Neural cell (in vitro differentiated cells): ENCODE measurements at regions not wholly inside any gene's neighbourhood (a gene's known extent, or its start where the extent isn't known, plus 50 kb on each side); places are given as distances from the start of the nearest gene placed in this dataset.

Experiments used
- H2AFZ ChIP-seq: fragments of 200-600, 300-800 bp; sonication (generic), shearing (Covaris generic); 2 replicates; pipeline ENCODE4 v1.6.0; 2014; ENCODE audit warnings: low read depth, mild to moderate bottlenecking, antibody characterized with exemption, low read length, moderate library complexity
- H3F3A ChIP-seq: fragments of 200-600 bp; shearing (Covaris generic); 2 replicates; pipeline ENCODE4 v1.6.1; 2016; ENCODE audit warnings: mild to moderate bottlenecking, moderate library complexity, mixed read lengths, antibody characterized with exemption, low read length; ENCODE audit not compliant: insufficient read depth, poor library complexity, severe bottlenecking
- H3K27ac ChIP-seq: fragments of 200-600, 300-800 bp; sonication (generic), shearing (Covaris generic); 2 replicates; pipeline ENCODE4 v1.5.1; 2014; ENCODE audit warnings: mild to moderate bottlenecking, low read length, moderate library complexity
- H3K27me3 ChIP-seq: fragments of 300-800, 200-600 bp; sonication (generic), shearing (Covaris generic); 2 replicates; pipeline ENCODE4 v1.6.0; 2014; ENCODE audit warnings: mild to moderate bottlenecking, low read depth, low read length, moderate library complexity; ENCODE audit not compliant: insufficient read depth
- H3K36me3 ChIP-seq: fragments of 300-800, 200-600 bp; sonication (generic), shearing (Covaris generic); 2 replicates; pipeline ENCODE4 v1.5.1; 2014; ENCODE audit warnings: mild to moderate bottlenecking, antibody characterized with exemption, low read length, moderate library complexity; ENCODE audit not compliant: insufficient read depth
- H3K4me2 ChIP-seq: fragments of 300-800, 200-600 bp; sonication (generic), shearing (Covaris generic); 2 replicates; pipeline ENCODE4 v1.6.0; 2014; ENCODE audit warnings: mild to moderate bottlenecking, low read length
- H3K4me3 ChIP-seq: fragments of 300-800, 200-600 bp; sonication (generic), shearing (Covaris generic); 2 replicates; pipeline ENCODE4 v1.5.1; 2014; ENCODE audit warnings: mild to moderate bottlenecking, low read length, moderate library complexity
- H3K79me2 ChIP-seq: fragments of 200-600 bp; shearing (Covaris generic); replicated peaks from 2 replicates; pipeline ENCODE4 v1.6.0; 2014; ENCODE audit warnings: mild to moderate bottlenecking, low read length, moderate library complexity; ENCODE audit not compliant: insufficient read depth
- H3K9ac ChIP-seq: fragments of 300-800, 200-600 bp; sonication (generic), shearing (Covaris generic); 2 replicates; pipeline ENCODE4 v1.6.1; 2016; ENCODE audit warnings: mild to moderate bottlenecking, low read length, mixed read lengths
- H3K9me2 ChIP-seq: fragments of 200-600 bp; shearing (Covaris generic); 2 replicates; pipeline ENCODE4 v1.6.1; 2016; ENCODE audit warnings: mild to moderate bottlenecking, low read length, mixed read lengths; ENCODE audit not compliant: insufficient read depth
- H3K9me3 ChIP-seq: fragments of 200-600, 300-800 bp; sonication (generic), shearing (Covaris generic); 2 replicates; pipeline ENCODE4 v1.6.1; 2016; ENCODE audit warnings: mild to moderate bottlenecking, mixed run types, low read length, moderate library complexity, mixed read lengths
- H4K20me1 ChIP-seq: fragments of 200-600 bp; shearing (Covaris generic); 2 replicates; pipeline ENCODE4 v1.6.1; 2016; ENCODE audit warnings: mild to moderate bottlenecking, mixed run types; ENCODE audit not compliant: insufficient read depth
- EP300 ChIP-seq: fragments of 450-650 bp; conservative IDR thresholded peaks from 2 replicates; pipeline ENCODE4 v1.6.1; 2014; ENCODE audit warnings: antibody characterized with exemption, mild to moderate bottlenecking, moderate library complexity; ENCODE audit not compliant: poor library complexity, severe bottlenecking
- EZH2 ChIP-seq: fragments of 200-600, 300-800 bp; shearing (Covaris generic), sonication (generic); IDR thresholded peaks from 2 replicates; pipeline ENCODE4 v1.6.1; 2014; ENCODE audit warnings: antibody characterized with exemption, low read length, borderline replicate concordance, mild to moderate bottlenecking; ENCODE audit not compliant: insufficient read depth, poor library complexity, severe bottlenecking
- MXI1 ChIP-seq: fragments of 450-650 bp; conservative IDR thresholded peaks from 2 replicates; pipeline ENCODE4 v1.6.1; 2014; ENCODE audit warnings: antibody characterized with exemption, mild to moderate bottlenecking; ENCODE audit not compliant: poor library complexity, severe bottlenecking
- POLR2AphosphoS5 ChIP-seq: IDR thresholded peaks from 2 replicates; pipeline ENCODE4 v1.6.1; 2012
- RAD21 ChIP-seq: fragments of 450-650 bp; conservative IDR thresholded peaks from 2 replicates; pipeline ENCODE4 v1.6.1; 2014; ENCODE audit warnings: antibody characterized with exemption, mild to moderate bottlenecking, moderate library complexity
- SMC3 ChIP-seq: fragments of 450-650 bp; conservative IDR thresholded peaks from 2 replicates; pipeline ENCODE4 v1.6.1; 2014; ENCODE audit warnings: antibody characterized with exemption, mild to moderate bottlenecking, moderate library complexity; ENCODE audit not compliant: poor library complexity
- TAF1 ChIP-seq: IDR thresholded peaks from 2 replicates; pipeline ENCODE4 v1.6.1; 2012; ENCODE audit warnings: low read depth
- TF ChIP-seq, protein P1 (sequence below): fragments of 450-650 bp; IDR thresholded peaks from 2 replicates; pipeline ENCODE4 v1.5.1; 2014; ENCODE audit warnings: antibody characterized with exemption, mild to moderate bottlenecking, moderate library complexity; ENCODE audit not compliant: poor library complexity, severe bottlenecking
- TF ChIP-seq, protein P2 (sequence below): IDR thresholded peaks from 2 replicates; pipeline ENCODE4 v1.6.1; 2012; ENCODE audit warnings: borderline replicate concordance

GRCh38 chr13:77456271-77456670, 79.2 kb upstream of the SCEL start:
- Histone ChIP-seq H4K20me1 (no peaks in the 10 kb centered on the region), H3F3A (no peaks in the 10 kb centered on the region), H3K27ac (no peak overlapping the region), H2AFZ (no peak overlapping the region), H3K9me3 (no peaks in the 10 kb centered on the region), H3K79me2 (no peaks in the 10 kb centered on the region), H3K36me3 (no peaks in the 10 kb centered on the region), H3K4me3 (no peak overlapping the region), H3K9me2 (no peaks in the 10 kb centered on the region), H3K9ac (no peak overlapping the region), H3K27me3 (no peaks in the 10 kb centered on the region), H3K4me2 (no peak overlapping the region)
- TF ChIP-seq MXI1 = no peak
- TF ChIP-seq EZH2 = no peak
- TF ChIP-seq SMC3 = no peak
- TF ChIP-seq, protein P1, sequence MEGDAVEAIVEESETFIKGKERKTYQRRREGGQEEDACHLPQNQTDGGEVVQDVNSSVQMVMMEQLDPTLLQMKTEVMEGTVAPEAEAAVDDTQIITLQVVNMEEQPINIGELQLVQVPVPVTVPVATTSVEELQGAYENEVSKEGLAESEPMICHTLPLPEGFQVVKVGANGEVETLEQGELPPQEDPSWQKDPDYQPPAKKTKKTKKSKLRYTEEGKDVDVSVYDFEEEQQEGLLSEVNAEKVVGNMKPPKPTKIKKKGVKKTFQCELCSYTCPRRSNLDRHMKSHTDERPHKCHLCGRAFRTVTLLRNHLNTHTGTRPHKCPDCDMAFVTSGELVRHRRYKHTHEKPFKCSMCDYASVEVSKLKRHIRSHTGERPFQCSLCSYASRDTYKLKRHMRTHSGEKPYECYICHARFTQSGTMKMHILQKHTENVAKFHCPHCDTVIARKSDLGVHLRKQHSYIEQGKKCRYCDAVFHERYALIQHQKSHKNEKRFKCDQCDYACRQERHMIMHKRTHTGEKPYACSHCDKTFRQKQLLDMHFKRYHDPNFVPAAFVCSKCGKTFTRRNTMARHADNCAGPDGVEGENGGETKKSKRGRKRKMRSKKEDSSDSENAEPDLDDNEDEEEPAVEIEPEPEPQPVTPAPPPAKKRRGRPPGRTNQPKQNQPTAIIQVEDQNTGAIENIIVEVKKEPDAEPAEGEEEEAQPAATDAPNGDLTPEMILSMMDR = no peak
- TF ChIP-seq TAF1 = no peak
- no peak for TF ChIP-seq RAD21
- TF ChIP-seq POLR2AphosphoS5 = no peak
- TF ChIP-seq EP300 = no peak
- TF ChIP-seq, protein P2, sequence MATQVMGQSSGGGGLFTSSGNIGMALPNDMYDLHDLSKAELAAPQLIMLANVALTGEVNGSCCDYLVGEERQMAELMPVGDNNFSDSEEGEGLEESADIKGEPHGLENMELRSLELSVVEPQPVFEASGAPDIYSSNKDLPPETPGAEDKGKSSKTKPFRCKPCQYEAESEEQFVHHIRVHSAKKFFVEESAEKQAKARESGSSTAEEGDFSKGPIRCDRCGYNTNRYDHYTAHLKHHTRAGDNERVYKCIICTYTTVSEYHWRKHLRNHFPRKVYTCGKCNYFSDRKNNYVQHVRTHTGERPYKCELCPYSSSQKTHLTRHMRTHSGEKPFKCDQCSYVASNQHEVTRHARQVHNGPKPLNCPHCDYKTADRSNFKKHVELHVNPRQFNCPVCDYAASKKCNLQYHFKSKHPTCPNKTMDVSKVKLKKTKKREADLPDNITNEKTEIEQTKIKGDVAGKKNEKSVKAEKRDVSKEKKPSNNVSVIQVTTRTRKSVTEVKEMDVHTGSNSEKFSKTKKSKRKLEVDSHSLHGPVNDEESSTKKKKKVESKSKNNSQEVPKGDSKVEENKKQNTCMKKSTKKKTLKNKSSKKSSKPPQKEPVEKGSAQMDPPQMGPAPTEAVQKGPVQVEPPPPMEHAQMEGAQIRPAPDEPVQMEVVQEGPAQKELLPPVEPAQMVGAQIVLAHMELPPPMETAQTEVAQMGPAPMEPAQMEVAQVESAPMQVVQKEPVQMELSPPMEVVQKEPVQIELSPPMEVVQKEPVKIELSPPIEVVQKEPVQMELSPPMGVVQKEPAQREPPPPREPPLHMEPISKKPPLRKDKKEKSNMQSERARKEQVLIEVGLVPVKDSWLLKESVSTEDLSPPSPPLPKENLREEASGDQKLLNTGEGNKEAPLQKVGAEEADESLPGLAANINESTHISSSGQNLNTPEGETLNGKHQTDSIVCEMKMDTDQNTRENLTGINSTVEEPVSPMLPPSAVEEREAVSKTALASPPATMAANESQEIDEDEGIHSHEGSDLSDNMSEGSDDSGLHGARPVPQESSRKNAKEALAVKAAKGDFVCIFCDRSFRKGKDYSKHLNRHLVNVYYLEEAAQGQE = no peak

DNA sequence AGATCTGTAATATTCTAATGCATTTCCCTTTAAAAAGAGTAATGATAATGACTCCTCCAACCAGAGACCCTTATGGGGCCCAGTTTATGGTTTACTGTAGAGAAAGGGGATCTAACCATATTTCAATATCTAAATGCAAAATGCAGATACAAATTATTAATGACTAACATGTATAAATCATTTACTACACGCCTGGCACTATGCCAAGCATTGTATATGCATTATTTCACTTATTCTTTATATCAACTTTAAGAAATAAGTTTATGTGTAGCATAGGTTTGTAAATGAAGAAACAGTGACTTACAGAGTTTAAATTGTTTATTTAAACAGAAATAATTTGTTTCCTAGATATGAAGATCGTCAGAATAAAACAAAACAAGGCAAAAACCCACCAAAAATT, 86.2 kb upstream of the SCEL start:
- Histone ChIP-seq H3K9ac (no peak overlapping the region), H3K79me2 (no peaks in the 10 kb centered on the region), H4K20me1 (no peaks in the 10 kb centered on the region), H3K4me2 (no peak overlapping the region), H3K27ac (no peak overlapping the region), H2AFZ (no peak overlapping the region), H3K9me3 (no peaks in the 10 kb centered on the region), H3K9me2 (no peaks in the 10 kb centered on the region), H3K36me3 (no peaks in the 10 kb centered on the region), H3K27me3 (no peaks in the 10 kb centered on the region), H3K4me3 (no peak overlapping the region), H3F3A (no peaks in the 10 kb centered on the region)
- TF ChIP-seq, protein P2 = no peak
- TF ChIP-seq EP300 = no peak
